HEK293 (cell line): ENCODE measurements at regions not wholly inside any gene's neighbourhood (a gene's known extent, or its start where the extent isn't known, plus 50 kb on each side); places are given as distances from the start of the nearest gene placed in this dataset.

Source experiments
- CTCF ChIA-PET: fragments of 350-600 bp; formaldehyde crosslinking; extraction: SDS; loops from one replicate; lab custom pipeline; 2021; ENCODE audit warnings: antibody characterized with exemption; lab: Yijun Ruan, JAX
- POLR2A ChIA-PET: fragments of 300-600 bp; formaldehyde crosslinking; extraction: SDS; loops from one replicate; lab custom pipeline; 2020; ENCODE audit warnings: antibody characterized with exemption, inconsistent platforms; lab: Yijun Ruan, JAX
- H3K27ac ChIP-seq: fragments of 200-500 bp; sonication (Bioruptor generic); 2 replicates; pipeline ENCODE4 v1.5.1; 2014; ENCODE audit warnings: low read depth, low read length, control low read depth, inconsistent platforms; ENCODE audit errors: extremely low read depth
- H3K36me3 ChIP-seq, 2 experiments: fragments of 200-500 bp in 1 of 2; sonication (Bioruptor generic) in 1 of 2; 1 replicate in 1 of 2; 2 replicates in 1 of 2; pipeline ENCODE4 v1.5.1; 2014 to 2017; ENCODE audit warnings: inconsistent platforms in 2 of 2, low read length in 2 of 2; ENCODE audit not compliant: control insufficient read depth in 2 of 2, insufficient read depth in 1 of 2
- H3K4me1 ChIP-seq: fragments of 200-500 bp; sonication (Bioruptor generic); 2 replicates; pipeline ENCODE4 v1.5.1; 2014; ENCODE audit warnings: mild to moderate bottlenecking, low read length, inconsistent platforms; ENCODE audit not compliant: control insufficient read depth, insufficient read depth
- H3K4me3 ChIP-seq: 2 replicates; pipeline ENCODE4 v1.5.1; 2011; ENCODE audit warnings: low read depth, mild to moderate bottlenecking, control low read depth, low read length, moderate library complexity
- H3K9me3 ChIP-seq: fragments of 200-500 bp; sonication (Bioruptor generic); 2 replicates; pipeline ENCODE4 v1.5.1; 2014; ENCODE audit warnings: low read depth, low read length, inconsistent platforms; ENCODE audit not compliant: control insufficient read depth, insufficient read depth
- BCL11B ChIP-seq: fragments of 450-650 bp; formaldehyde crosslinking; IDR thresholded peaks from 2 replicates; pipeline ENCODE4 v1.5.1; 2016; ENCODE audit warnings: low read depth, missing biosample characterization, missing genetic modification characterization
- FEZF1 ChIP-seq: fragments of 450-650 bp; formaldehyde crosslinking; IDR thresholded peaks from 2 replicates; pipeline ENCODE4 v1.5.1; 2016; ENCODE audit warnings: missing biosample characterization, missing genetic modification characterization
- GLIS1 ChIP-seq: fragments of 450-650 bp; formaldehyde crosslinking; IDR thresholded peaks from 2 replicates; pipeline ENCODE4 v1.5.1; 2016; ENCODE audit warnings: missing biosample characterization, missing genetic modification characterization
- KLF16 ChIP-seq: fragments of 450-650 bp; formaldehyde crosslinking; IDR thresholded peaks from 2 replicates; pipeline ENCODE4 v1.5.1; 2017; ENCODE audit warnings: missing biosample characterization, missing genetic modification characterization
- PRDM1 ChIP-seq: fragments of 450-650 bp; formaldehyde crosslinking; IDR thresholded peaks from 2 replicates; pipeline ENCODE4; 2016; ENCODE audit warnings: missing biosample characterization, missing genetic modification characterization
- REST ChIP-seq: fragments of 450-650 bp; formaldehyde crosslinking; IDR thresholded peaks from 2 replicates; pipeline ENCODE4 v1.5.1; 2016; ENCODE audit warnings: missing biosample characterization, missing genetic modification characterization
- SCRT2 ChIP-seq: fragments of 450-650 bp; formaldehyde crosslinking; IDR thresholded peaks from 2 replicates; pipeline ENCODE4 v1.5.1; 2016; ENCODE audit warnings: missing biosample characterization, missing genetic modification characterization
- ZBTB21 ChIP-seq: fragments of 450-650 bp; formaldehyde crosslinking; IDR thresholded peaks from 2 replicates; pipeline ENCODE4 v1.5.1; 2017; ENCODE audit warnings: missing biosample characterization, missing genetic modification characterization
- ZNF10 ChIP-seq: fragments of 450-650 bp; formaldehyde crosslinking; IDR thresholded peaks from 2 replicates; pipeline ENCODE4 v1.5.1; 2017; ENCODE audit warnings: missing biosample characterization, missing genetic modification characterization
- ZNF138 ChIP-seq: fragments of 450-650 bp; formaldehyde crosslinking; IDR thresholded peaks from 2 replicates; pipeline ENCODE4 v1.5.1; 2016; ENCODE audit warnings: missing biosample characterization, missing genetic modification characterization, borderline replicate concordance
- ZNF184 ChIP-seq: fragments of 450-650 bp; IDR thresholded peaks from 2 replicates; pipeline ENCODE4 v1.5.1; 2018; ENCODE audit warnings: missing biosample characterization, mild to moderate bottlenecking, missing genetic modification characterization
- ZNF223 ChIP-seq: fragments of 450-650 bp; formaldehyde crosslinking; IDR thresholded peaks from 2 replicates; pipeline ENCODE4 v1.5.1; 2016; ENCODE audit warnings: missing biosample characterization, missing genetic modification characterization
- ZNF280D ChIP-seq: fragments of 450-650 bp; formaldehyde crosslinking; IDR thresholded peaks from 2 replicates; pipeline ENCODE4 v1.5.1; 2016; ENCODE audit warnings: missing biosample characterization, missing genetic modification characterization
- ZNF311 ChIP-seq: fragments of 450-650 bp; formaldehyde crosslinking; IDR thresholded peaks from 2 replicates; pipeline ENCODE4 v1.5.1; 2017; ENCODE audit warnings: missing biosample characterization, missing genetic modification characterization, borderline replicate concordance
- ZNF335 ChIP-seq: fragments of 450-650 bp; formaldehyde crosslinking; conservative IDR thresholded peaks from 2 replicates; pipeline ENCODE4 v1.5.1; 2016; ENCODE audit warnings: missing biosample characterization, missing genetic modification characterization
- ZNF398 ChIP-seq: fragments of 450-650 bp; formaldehyde crosslinking; IDR thresholded peaks from 2 replicates; pipeline ENCODE4 v1.5.1; 2017; ENCODE audit warnings: missing biosample characterization, missing genetic modification characterization
- ZNF521 ChIP-seq: fragments of 450-650 bp; formaldehyde crosslinking; IDR thresholded peaks from 2 replicates; pipeline ENCODE4 v1.5.1; 2017; ENCODE audit warnings: missing biosample characterization, mild to moderate bottlenecking, missing genetic modification characterization
- ZNF596 ChIP-seq: fragments of 450-650 bp; IDR thresholded peaks from 2 replicates; pipeline ENCODE4 v1.5.0; 2018; ENCODE audit warnings: missing biosample characterization, mild to moderate bottlenecking, missing genetic modification characterization, moderate library complexity
- ZNF692 ChIP-seq: fragments of 450-650 bp; formaldehyde crosslinking; IDR thresholded peaks from 2 replicates; pipeline ENCODE4 v1.5.1; 2016; ENCODE audit warnings: missing biosample characterization, missing genetic modification characterization
- ZSCAN18 ChIP-seq: fragments of 450-650 bp; formaldehyde crosslinking; IDR thresholded peaks from 2 replicates; pipeline ENCODE4 v1.5.1; 2016; ENCODE audit warnings: missing biosample characterization, missing genetic modification characterization
- ZSCAN4 ChIP-seq: fragments of 450-650 bp; formaldehyde crosslinking; IDR thresholded peaks from 2 replicates; pipeline ENCODE4 v1.5.1; 2017; ENCODE audit warnings: missing biosample characterization, missing genetic modification characterization

- Histone ChIP-seq H3K4me1 (peaks cover 12% of the 10 kb centered on the region; the same call in 1 of the 2 replicates), H3K9me3 (no peaks in the 10 kb centered on the region), H3K4me3 (no peak overlapping the region), H3K27ac (no peak overlapping the region), H3K36me3 (no peaks in the 10 kb centered on the region)
- POLR2A ChIA-PET, result no interaction called here
- CTCF ChIA-PET, result interaction anchor here (0.7 kb wide), 1 partner anchor 800 kb away, joined by 3 read pairs; no protein-coding TSS in a partner anchor
- TF ChIP-seq PRDM1 (no peak), GLIS1 (tag by site-specific recombination) (no peak), SCRT2 (no peak), ZSCAN18 (no peak), ZNF692 (tag by site-specific recombination) (no peak), FEZF1 (tag by site-specific recombination) (0 out of 2 replicates have a peak, but pooled peaks have one; percentile 8)
These were observed 1079.1 kb downstream of the TTLL7 start for GRCh38 chr1:82919837-82920236.

GRCh38 chr1:82907313-82907712 lies 1091.6 kb downstream of the TTLL7 start:
- Histone ChIP-seq H3K4me1 (no peaks in the 10 kb centered on the region), H3K36me3 (no peaks in the 10 kb centered on the region), H3K9me3 (no peaks in the 10 kb centered on the region), H3K4me3 (no peak overlapping the region), H3K27ac (no peak overlapping the region)
- TF ChIP-seq ZNF223 (tag by site-specific recombination), result no peak
- TF ChIP-seq ZNF398 (tag by site-specific recombination), result no peak
- TF ChIP-seq BCL11B (tag by site-specific recombination), result no peak
- TF ChIP-seq ZNF596, result no peak
- TF ChIP-seq ZNF521 (tag by site-specific recombination), result no peak
- no peak for TF ChIP-seq KLF16 (tag by site-specific recombination)
- no peak for TF ChIP-seq ZNF10 (tag by site-specific recombination)
- no peak for TF ChIP-seq ZNF184
- TF ChIP-seq ZNF311 (tag by site-specific recombination), result no peak
- no peak for TF ChIP-seq ZNF138
- TF ChIP-seq ZNF335, result no peak
- TF ChIP-seq ZSCAN4 (tag by site-specific recombination), result no peak
- TF ChIP-seq ZBTB21 (tag by site-specific recombination), result no peak
- TF ChIP-seq ZNF280D (tag by site-specific recombination), result no peak
- TF ChIP-seq REST (tag by site-specific recombination), result no peak
- no peak for TF ChIP-seq PRDM1
- ChIA-PET CTCF (no interaction called here), POLR2A (no interaction called here)
